ENCODE measurements at regions not wholly inside any gene's neighbourhood (a gene's known extent, or its start where the extent isn't known, plus 50 kb on each side); places are given as distances from the start of the nearest gene placed in this dataset.

DNA sequence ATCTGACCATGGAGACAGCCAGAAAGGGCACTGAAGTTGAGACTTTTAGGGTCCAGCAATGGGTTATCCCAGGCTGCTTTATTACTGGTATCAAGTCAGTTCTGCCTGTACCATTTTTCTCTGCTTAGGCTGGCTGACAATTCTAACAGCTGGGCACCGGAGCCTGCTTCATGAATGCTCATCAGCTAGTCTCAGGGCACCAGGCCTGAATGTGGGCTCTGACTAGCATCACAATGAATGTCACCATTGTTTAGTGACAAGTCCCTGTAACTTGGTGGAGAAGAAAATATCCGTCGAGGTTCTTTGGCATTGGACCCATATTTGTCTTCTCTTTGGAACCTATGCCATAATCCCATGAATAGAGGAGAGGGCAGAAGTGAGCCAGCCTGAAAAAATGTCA, 692.3 kb upstream of the TSPY4 start:
- Histone ChIP-seq H3K27me3 (ENCODE audit: control insufficient read depth in 1 of 2, insufficient read depth in 2 of 2, low read length in 2 of 2) (no peaks in the 10 kb centered on the region), H4K20me1 (ENCODE audit: insufficient read depth, low read length) (no peaks in the 10 kb centered on the region), H3K9ac (ENCODE audit: insufficient read depth, low read depth, low read length) (no peak overlapping the region), H3K4me2 (ENCODE audit: low read depth, low read length) (no peak overlapping the region), H3K9me3 (ENCODE audit: low read length) (peaks cover 20% of the 10 kb centered on the region; the same call in 1 of the 2 replicates), H2AFZ (ENCODE audit: low read length) (no peak overlapping the region), H3K4me3 (replicated peaks in 1 of 3; ENCODE audit: insufficient read depth in 1 of 3, low read depth in 2 of 3, low read length in 3 of 3) (no peak overlapping the region), H3K27ac (ENCODE audit: extremely low read length, insufficient read depth, low read length) (no peak overlapping the region), H3K4me1 (ENCODE audit: insufficient read depth, low read length) (no peaks in the 10 kb centered on the region), H3K36me3 (replicated peaks in 1 of 2; ENCODE audit: control insufficient read depth in 1 of 2, insufficient read depth in 2 of 2, low read length in 2 of 2) (no peaks in the 10 kb centered on the region), H3K79me2 (ENCODE audit: insufficient read depth, low read length) (no peaks in the 10 kb centered on the region)
- 0% methylated on average over 2 of the region's 3 CpGs for WGBS (ENCODE audit: low lambda C conversion rate)
- POLR2A ChIA-PET = no interaction called here
- FAIRE-seq (no peak), DNase-seq (ENCODE audit: low spot score) (no peak), ATAC-seq (no peak)
- TF ChIP-seq, protein P1, sequence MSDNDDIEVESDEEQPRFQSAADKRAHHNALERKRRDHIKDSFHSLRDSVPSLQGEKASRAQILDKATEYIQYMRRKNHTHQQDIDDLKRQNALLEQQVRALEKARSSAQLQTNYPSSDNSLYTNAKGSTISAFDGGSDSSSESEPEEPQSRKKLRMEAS (IDR thresholded peaks at IDR 0.05) = no peak
- TF ChIP-seq ZNF510 (CRISPR knock-in tag; IDR thresholded peaks at IDR 0.05; ENCODE audit: low read depth) (no peak), PCBP1 (IDR thresholded peaks at IDR 0.05; ENCODE audit: borderline replicate concordance, low read depth, low read length) (no peak), BRD4 (CRISPR knock-in tag; IDR thresholded peaks at IDR 0.05) (no peak), XBP1 (CRISPR knock-in tag; IDR thresholded peaks at IDR 0.05) (no peak), IKZF4 (CRISPR knock-in tag; IDR thresholded peaks at IDR 0.05; ENCODE audit: borderline replicate concordance, low read depth, not compliant biosample characterization) (no peak), ZKSCAN1 (IDR thresholded peaks at IDR 0.05; ENCODE audit: low read length) (no peak), ZNF703 (CRISPR knock-in tag; IDR thresholded peaks at IDR 0.05; ENCODE audit: borderline replicate concordance) (no peak), ZNF614 (CRISPR knock-in tag; IDR thresholded peaks at IDR 0.05; ENCODE audit: borderline replicate concordance) (no peak), NR2C2 (CRISPR knock-in tag; IDR thresholded peaks at IDR 0.05; ENCODE audit: borderline replicate concordance) (no peak), U2AF2 (IDR thresholded peaks at IDR 0.05; ENCODE audit: low read depth, low read length) (no peak), ZNF749 (CRISPR knock-in tag; IDR thresholded peaks at IDR 0.05; ENCODE audit: borderline replicate concordance) (no peak), TAF15 (IDR thresholded peaks at IDR 0.05; ENCODE audit: low read depth, low read length, poor library complexity, severe bottlenecking) (no peak), CEBPG (CRISPR knock-in tag; IDR thresholded peaks at IDR 0.05) (no peak), PHB2 (IDR thresholded peaks at IDR 0.05; ENCODE audit: partially characterized antibody) (no peak)
- TF ChIP-seq, protein P2, sequence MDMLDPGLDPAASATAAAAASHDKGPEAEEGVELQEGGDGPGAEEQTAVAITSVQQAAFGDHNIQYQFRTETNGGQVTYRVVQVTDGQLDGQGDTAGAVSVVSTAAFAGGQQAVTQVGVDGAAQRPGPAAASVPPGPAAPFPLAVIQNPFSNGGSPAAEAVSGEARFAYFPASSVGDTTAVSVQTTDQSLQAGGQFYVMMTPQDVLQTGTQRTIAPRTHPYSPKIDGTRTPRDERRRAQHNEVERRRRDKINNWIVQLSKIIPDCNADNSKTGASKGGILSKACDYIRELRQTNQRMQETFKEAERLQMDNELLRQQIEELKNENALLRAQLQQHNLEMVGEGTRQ (IDR thresholded peaks at IDR 0.05; ENCODE audit: low read depth, low read length) = no peak
- TF ChIP-seq, protein P2 (CRISPR knock-in tag; IDR thresholded peaks at IDR 0.05; ENCODE audit: borderline replicate concordance) = no peak
- no TSS peak for BruUV-seq (replicated peaks)
- CTCF ChIA-PET (ENCODE audit: low intra/inter-chr PET ratio, low total read pairs) = no interaction called here
- intact Hi-C loops (cut with micrococcal nuclease; ENCODE audit: unreplicated experiment) (no loop called here), in situ Hi-C loops (cut with HindIII; ENCODE audit: extremely low pct_ligation_motif_present, low pct_unique_long_range_greater_than_20kb) (loop anchor here (25.0 kb wide), 1 partner anchor 92 kb away; no protein-coding TSS in a partner anchor)

Measured in HepG2 (cell line).